NAMALWA (cell line): ENCODE measurements at regions not wholly inside any gene's neighbourhood (a gene's known extent, or its start where the extent isn't known, plus 50 kb on each side); places are given as distances from the start of the nearest gene placed in this dataset.
A peak's percentile ranks its signal among the peaks of the same experiment; 100 is the strongest.
"Not testable (repeated sequence)": the region's sequence is repeated elsewhere in the genome, so short reads cannot be mapped to it uniquely, and the experiment has no call there.

Experiments used
- DNase-seq: peaks from one replicate; pipeline ENCODE4 v3.0.0-alpha.2; 2015; ENCODE audit warnings: low spot score

DNA sequence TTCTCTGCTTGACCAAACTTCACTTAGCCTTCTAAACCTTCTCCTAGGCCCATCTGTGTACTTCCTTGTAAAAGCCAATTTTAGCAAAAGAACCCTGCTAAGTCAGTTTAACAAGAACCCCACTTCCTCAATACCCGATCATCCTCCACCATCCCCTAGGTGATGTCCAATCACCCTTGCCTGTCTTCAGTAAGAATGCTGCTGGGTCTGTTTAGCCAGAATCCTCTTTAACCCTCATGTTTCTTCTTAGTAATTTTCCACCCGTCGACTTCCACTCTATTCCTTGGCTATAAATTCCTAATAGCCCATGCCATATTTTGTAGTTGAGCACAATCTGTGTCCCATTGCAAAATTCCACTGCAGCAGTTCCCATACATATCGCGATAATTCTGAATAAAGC, 780.0 kb upstream of the RAB6C start:
- no peak for DNase-seq

DNA sequence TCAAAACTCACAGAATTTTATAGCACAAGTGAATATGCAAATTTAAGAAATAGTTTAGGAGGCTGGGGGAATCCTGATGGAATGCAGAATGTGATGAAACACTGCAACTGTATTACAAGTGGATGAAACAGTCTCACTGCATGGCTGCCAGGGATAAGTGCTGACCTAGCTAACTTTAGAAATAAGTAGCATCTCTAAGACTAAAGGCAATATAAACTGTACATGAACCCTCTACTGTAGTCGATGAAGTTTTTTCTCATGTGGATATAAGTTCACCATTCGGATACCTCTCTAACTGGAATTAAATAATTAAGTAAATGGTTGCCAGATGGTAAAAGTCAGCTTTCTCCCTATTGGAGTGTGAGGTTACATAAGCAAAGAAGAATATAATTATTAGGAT, 777.8 kb upstream of the RAB6C start:
- DNase-seq: no peak

DNA sequence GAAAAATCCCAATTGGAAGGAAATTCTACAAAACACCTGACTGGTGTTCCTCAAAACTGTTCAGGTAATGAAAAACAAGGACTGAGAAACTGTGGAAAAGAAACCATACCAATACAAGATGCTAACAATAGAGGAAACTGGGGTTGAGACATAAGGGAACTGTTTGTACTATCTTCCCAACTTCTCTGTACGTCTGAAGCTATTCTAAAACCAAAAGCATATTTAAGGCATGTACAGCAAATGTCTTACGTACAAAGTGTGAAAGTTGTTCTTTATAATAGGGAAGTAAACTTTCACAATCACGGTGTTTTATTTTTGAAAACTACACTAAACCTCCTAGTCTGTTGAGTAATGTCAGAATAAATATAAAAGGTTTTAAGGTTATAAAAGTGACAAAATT, 776.1 kb upstream of the RAB6C start:
- no peak for DNase-seq

DNA sequence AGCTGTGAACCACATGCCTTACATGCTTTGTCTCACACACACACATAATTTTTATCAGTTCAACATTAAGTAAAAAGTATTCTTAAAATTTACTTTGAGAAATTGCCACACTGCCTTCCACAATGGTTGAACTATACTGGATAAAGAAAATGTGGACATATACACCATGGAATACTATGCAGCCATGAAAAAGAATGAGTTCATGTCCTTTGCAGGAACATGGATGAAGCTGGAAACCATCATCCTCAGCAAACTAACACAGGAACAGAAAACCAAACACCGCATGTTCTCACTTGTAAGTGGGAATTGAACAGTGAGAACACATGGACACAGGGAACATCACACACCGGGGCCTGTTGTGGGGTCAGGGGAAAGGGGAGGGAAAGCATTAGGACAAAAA, 774.9 kb upstream of the RAB6C start:
- DNase-seq: not testable (repeated sequence)

DNA sequence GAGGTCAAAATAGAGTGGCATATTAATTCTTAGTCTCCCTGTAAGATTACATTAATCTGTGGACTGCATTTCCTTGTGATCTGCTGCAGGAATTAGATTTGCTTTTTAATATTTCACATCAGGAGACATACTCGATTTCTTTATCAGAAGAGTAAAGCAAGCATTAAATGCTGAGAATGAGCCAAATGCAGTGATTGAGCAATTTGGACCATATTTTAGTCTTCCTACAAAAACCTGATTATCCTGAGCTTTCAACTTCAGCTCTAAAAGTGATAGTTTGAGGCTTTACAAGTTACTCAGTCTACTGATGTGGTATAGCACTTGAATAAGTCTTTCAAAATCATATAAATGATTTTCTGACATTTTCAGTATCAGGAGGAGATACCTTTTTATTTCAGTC, 774.3 kb upstream of the RAB6C start:
- DNase-seq: no peak

DNA sequence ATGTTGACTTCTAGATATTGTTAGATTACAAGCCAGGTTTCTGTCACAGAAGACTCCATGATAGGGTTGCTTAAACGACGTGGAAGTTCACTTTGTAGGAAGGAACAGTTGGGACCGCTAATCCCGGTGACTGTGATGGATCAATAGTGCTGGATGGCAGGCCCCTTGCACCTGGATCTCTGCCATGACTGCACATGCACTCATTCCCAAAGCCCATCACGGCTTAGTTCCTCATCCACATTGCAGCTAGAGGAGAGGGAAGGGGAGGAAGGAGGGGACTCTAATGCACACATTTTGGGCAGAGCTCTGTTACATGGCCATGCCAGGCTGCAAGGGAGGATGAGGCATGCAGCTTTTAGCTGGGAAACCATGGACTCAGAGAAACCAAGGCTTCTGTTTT, 773.7 kb upstream of the RAB6C start:
- no peak for DNase-seq

DNA sequence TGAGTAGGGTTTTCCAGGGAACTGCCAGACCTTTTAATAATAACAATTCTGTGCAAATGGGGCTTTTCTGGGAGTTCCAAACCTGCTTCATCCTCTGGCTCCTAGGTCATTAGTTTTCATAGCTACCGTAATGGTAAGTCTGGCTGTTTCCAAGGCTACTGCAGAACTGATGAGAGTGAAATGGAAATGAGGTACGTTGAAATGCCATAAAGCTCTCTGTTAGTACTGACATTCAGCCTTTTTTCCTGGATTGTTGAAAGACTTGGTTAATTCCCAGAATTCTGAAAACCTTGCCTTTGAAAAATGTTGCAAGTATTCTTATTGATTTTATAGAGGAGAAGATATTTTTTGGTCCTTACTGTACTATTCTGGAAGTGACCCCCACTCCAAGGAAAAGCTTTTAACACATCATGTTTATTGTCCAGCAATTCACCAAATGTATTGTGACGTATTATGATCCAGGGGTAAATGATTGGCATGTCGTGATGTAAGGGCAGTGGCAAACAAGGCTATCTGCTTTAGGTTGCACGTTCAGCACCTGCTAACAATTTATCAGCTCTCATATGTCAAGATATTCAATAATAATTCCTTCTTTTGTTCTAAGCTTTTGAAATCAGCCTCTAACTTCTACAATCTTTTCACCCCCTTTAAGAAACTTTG, 767.0 kb upstream of the RAB6C start:
- no peak for DNase-seq

DNA sequence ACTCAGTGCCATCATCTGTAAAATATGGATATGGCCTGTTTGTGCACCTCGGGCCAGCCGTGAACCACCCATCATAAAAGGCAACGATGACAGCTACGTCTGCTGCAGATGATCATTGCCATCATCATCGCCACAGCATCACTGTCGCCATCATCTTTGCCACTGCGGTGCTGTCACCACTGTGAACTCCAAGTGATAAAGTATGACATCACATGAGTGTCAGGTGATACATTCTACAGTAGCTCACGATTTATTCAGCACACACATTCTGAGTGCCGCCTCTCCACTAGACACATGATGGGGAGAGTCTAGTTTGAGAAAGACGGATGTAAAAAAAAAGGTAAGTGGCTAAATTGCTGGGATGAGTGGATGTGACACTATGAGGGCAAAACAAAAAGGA, 755.4 kb upstream of the RAB6C start:
- no peak for DNase-seq

DNA sequence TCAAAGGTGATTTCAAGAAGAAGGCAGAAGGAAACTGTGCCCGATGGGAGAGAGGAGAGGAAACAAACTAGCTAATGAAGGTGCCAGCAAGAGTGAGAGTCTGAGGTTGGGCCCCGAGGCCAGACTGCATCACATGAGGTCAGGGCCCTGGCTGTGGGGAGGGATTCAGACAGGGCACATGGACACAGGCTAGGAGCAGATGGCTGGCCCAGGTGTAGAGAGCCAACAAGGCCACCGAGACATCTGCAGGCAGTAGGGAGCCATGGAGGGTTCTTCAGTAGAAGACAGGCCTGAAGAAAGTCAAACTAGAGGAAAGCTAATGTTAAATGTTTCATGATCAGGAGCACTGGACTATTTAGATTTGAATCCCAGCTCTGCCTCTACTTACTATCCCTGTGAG, 755.0 kb upstream of the RAB6C start:
- no peak for DNase-seq

DNA sequence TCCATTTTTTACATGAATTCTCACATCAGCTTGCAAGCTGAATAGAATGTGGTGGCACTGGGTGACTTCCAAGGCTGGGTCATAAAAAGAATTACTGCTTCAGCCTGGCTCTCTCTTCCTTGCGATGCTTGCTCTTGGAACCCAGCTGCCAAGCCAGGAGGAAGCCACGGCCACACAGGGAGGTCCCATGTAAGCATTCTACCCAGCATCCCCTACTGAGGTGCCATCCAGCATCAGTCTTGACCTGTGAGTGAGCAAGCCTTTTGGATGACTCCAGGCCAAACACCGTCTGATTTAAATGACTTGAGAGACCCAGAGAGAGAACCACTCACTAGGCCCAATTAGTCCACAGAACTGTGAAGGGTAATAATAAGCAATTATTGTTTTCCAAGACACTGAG, 750.3 kb upstream of the RAB6C start:
- DNase-seq: no peak

DNA sequence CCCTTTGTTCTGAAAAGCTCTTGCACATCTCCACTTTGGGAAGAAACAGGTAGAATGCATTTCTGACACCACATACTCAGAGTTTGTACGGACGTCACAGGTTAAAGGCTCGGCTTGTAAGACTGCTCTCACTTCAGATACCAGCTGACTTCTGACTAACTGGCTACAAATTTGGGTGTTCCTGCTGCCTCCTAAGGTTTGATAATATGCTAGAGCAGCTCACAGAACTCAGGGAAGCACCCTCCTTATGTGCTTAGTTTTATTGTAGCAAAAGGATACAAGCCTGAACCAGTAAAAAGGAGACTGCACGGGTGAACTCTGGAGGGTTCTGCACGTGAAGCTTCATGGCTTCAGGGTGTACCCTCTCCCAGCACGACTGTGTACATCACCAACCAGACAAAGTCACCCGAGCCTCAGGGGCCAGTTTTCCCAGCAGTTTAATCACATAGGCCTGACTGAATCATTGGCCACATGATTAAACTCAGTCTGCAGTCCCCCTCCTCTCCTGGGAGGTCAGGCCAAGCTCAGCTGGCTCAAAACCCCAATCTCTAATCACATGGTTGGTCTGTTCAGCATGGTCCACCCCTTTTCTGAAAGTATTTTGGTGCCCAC, 749.5 kb upstream of the RAB6C start:
- DNase-seq: no peak

DNA sequence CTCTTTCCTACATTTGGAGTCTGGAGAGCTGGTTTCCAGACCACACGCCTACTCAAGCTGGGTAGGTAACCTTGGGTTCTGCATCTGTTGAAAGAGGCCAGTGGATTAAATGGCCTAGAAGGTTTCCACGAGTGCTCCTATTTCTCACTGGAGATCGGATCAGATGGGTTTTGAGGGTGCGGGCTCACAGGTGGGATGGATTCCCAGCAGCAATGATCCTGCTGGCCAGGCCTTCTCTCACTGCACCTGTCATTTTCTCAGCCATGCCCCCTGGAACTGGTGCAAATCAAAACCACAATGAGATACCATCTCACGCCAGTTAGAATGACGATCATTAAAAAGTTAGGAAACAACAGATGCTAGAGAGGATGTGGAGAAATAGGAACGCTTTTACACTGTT, 747.5 kb upstream of the RAB6C start:
- no peak for DNase-seq

DNA sequence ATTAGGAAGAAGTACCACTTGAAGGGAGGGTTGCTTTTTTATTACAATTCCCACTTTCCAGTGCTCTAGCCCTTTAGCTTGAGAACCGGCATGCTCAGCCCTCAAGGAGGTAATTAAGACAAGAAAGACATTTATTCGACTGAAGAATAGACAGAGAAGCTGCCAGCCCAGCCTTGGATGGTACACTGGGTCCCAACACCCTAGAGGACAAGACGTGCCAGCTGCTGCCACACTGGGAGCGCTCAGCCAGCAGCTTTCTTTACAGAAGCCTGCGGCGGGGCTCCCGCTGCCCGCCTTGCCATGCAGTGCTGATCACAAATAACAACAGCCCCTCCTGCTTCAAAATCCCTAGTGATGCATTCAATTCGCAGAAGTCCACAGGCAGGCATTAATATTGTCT, 746.3 kb upstream of the RAB6C start:
- no peak for DNase-seq

DNA sequence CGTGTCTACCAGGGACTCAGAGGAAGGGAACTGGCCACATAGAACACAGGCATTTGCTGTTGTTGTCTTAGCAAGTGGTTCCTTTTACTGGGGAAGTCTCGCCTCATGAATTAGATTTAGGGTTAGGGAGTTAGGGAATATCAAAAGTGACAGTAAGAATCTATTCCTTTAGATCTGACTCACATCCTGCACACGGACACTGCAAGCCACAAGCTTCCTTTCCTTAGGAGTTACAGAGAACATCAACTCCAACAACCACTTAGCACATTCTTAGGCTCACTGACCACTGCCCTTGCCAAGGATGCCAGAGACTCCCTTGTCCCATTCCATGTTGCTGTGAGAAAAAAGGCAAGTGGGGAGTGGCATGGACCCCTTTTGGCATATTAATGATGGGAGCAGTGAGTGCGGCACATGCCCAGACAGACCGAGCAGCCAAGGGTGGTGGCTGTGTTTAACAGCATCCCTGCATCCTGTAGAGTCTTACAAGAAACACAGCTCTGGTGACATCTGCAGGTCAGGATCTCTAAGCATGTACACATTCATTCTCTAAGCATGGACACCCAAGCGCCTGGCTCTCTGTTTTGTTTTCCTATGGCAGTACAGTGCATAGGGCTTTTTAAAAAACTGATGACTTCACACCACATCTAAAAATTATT, 745.6 kb upstream of the RAB6C start:
- peak; percentile 2 for DNase-seq

DNA sequence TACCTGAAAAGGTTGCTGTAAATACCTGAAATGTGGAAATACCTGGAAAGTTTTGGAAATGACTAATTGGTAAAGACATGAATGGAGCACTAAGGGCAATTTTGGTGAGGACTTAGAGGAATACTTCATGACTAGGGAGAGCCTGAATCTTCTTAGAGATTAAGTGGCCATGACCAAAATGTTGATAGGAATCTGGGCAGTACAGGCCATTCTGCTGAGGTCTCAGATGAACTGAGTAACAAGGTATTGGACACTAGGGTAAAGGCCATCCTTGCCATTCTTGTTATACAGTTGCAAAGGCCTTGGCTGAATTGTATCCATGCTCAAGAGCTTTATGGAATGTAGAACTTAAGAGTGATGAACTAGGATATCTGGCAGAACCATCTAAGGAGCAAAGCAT, 742.9 kb upstream of the RAB6C start:
- no peak for DNase-seq

DNA sequence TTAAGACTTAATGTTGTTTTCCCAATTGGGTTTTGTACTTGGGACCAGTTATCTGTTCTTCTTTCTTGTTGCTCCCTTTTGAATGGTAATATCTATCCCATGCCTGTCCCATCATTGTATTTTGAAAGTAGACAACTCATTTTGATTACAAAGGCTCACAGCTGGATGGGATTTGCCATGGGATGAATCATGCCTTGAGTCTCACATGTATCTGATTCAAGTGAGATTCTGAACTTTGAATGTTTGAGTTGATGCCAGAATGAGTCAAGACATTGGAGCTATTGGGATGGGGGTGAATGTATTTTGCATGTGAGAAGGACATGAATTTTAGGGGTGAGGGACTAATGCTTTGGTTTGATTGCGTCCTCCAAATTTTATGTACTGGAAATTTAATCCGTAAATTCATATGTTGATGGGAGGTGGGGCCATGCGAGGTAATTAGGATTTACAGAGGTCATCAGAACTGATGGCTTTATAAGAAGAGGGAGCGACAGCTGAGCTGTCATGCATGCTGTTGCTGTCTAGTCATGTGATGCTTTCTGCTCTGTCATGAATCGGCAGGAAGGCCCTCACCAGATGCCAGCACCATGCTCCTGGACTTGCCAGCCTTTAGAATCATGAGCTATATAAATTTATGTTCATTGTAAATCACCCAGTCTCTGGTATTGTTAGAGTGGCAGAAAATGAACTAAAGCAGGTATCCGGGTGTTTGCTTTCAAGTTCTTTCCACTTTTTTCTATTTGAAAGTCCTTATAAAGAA, 741.3 kb upstream of the RAB6C start:
- DNase-seq: no peak

DNA sequence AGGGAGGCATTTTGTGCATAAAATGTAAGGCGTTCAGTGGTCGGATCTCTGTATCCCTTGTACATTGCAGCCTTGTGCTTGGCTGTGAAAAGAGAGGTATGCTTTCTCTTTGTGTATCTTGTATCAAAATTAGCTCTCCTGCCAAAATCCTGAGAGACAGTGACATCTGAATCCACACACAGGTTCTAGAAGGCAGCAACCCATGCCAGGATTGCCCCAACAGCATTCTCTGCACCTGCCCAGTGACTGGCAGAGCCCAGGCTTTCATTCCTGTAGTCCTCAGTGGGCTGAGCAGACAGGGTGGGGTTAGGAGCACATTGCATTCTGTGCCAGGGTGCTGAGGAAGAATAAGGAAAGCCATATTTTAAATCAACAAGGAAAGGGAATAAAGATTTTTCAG, 740.3 kb upstream of the RAB6C start:
- DNase-seq: no peak

DNA sequence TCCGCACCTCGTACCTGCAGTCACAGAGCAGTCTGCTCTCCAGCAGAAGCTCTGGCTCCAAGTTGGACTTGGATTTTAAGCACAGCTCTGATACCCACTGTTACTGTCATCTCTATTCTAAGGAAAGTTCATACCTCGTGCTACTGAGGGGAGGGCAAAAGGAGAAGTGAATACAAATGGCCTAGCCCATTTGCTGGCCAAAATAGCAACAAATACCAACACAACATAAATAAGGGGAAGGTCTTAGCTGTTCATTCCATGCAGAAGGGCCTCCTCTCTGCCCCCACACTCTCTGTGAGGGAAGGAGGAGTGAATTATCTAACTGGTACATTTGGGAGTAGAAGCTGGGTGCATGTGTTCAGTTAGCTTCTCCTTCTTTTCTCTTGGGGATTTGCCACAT, 739.4 kb upstream of the RAB6C start:
- no peak for DNase-seq

DNA sequence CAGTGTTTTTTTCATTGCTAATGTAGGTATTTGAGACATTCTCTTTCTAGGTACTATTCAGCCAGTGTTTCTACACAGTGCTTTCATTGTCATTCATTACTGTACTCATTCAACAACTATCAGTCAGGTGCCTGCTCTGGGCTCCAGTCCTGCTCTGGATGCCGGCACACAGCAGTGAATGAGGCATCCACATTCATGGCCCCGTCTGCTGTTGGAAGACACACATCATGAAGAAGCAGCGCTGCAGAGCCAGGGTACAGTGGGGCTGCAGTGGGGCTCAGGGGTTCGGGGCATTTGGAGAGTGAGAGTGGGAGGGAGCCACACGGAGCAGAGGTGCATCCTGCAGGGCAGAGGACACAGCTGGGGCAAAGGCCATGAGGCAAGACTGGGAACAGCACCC, 737.2 kb upstream of the RAB6C start:
- DNase-seq: no peak

DNA sequence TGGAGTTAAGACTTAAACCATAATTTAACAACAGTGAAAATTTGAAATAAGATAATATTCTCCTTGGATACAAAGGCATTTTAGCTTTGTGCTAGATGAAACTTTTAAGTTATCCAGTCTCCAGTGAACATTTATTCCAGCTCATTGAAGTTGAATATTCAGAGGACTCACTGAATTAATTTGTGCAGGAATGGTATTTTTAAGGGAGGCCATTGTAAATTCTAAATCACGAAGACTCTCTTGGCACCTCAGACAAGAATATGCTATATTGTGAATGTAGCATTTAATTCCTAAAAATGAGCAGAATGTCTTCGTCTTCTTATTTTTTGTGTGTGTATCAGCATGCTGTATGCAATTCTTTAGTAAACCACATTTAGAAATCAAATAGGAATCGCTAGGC, 731.7 kb upstream of the RAB6C start:
- DNase-seq: no peak

DNA sequence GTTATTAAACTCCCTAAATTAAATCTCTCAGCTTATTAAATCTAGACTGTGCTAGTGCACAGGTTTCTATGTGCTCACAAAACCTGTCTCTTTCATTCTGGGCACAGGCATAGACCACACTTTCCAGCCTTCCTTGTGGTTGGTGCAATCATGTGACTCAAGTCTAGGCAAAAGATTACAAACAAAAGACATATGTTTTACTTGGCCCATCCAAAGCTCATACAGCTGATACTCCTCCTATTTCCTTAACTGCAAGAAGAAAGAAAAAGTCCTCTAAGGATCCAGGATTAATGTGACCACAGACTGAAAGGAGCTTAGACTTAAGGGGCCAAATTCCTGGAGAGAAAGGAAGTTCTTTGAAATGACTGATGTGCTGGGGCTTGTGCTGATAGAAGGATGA, 731.3 kb upstream of the RAB6C start:
- DNase-seq: no peak

DNA sequence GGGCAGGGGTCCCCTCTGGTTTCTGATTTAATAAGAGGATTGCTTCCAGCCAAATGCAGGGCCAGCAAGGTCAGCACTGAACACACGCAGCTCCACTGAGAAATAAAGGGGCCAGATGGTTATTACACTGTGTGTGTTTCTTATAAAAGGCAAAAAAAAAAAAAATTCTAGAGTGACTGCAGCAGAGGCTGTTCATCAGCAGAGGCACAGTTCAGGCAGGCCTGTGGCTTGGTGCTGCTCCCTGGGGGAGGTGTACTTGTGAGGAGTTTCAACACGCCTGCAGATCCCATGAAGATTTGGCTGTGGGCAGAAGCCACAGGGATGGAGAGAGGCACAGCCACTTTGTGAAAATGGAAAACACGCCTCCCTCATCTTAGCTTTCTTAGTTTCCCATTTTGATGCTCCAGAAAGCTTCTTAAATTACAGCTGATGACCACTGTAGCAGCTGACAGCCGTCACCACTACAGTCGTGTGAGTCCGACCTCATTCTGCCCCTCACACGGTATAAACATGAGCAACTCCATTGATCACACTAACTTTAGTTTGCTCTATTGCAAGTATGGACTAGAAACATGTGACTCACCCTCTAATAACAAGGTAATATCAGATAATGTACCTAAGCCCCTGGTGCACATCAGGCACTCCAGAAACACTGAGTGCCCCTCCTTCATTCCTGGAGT, 726.5 kb upstream of the RAB6C start:
- DNase-seq: no peak

DNA sequence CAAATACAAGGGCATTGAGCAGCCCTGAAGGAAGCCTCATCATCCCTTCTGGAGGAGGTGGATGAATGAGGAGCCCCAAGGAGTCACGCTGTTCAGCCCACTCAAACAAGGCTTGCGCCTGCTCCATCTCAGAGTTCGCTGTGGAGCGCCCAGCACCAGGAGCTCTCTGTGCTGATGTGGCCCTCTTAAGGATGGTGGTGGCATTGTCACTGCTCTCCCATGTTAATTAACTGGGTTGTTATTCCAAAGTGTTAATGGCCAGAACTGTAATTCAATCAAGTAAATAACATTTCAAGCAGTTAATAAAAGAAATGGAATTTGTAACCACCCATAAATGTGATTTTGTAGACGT, 726.0 kb upstream of the RAB6C start:
- peak; percentile 6 for DNase-seq
